HepG2 (cell line): ENCODE measurements at regions not wholly inside any gene's neighbourhood (a gene's known extent, or its start where the extent isn't known, plus 50 kb on each side); places are given as distances from the start of the nearest gene placed in this dataset.

Source experiments
- ATAC-seq: fragments of 200-7000 bp; cut with Tn5 transposase; 3 replicates; pipeline ENCODE4 v1.9.1; 2020; ENCODE audit warnings: mild to moderate bottlenecking, moderate library complexity
- BruUV-seq: library from RNA; stranded (reverse); fragments of 400-500 nt; replicated peaks from 2 replicates; lab custom pipeline; 2021; lab: Mats Ljungman, UMichigan
- CTCF ChIA-PET: fragments of 300-600 bp; formaldehyde crosslinking; extraction: SDS; loops from one replicate; lab custom pipeline; 2021; ENCODE audit warnings: low total read pairs, inconsistent platforms, low intra/inter-chr PET ratio; lab: Yijun Ruan, JAX
- POLR2A ChIA-PET: fragments of 350-600 bp; sonication (Branson Sonifier 250); formaldehyde crosslinking; loops from one replicate; lab custom pipeline; 2020; ENCODE audit warnings: antibody characterized with exemption, inconsistent platforms; lab: Yijun Ruan, JAX
- DNase-seq: peaks from one replicate; pipeline ENCODE4 v3.0.0-alpha.2; 2015; ENCODE audit warnings: low spot score
- FAIRE-seq: peaks from 3 replicates; lab custom pipeline; 2011; peaks lifted over from hg19 to GRCh38; lab: Jason Lieb, UNC
- H2AFZ ChIP-seq: one replicate; pipeline ENCODE4 v1.6.1; 2011; ENCODE audit warnings: low read length, inconsistent platforms
- H3K27ac ChIP-seq: fragments of 300-600 bp; 3 replicates; pipeline ENCODE4 v1.8.0; 2011; ENCODE audit warnings: mixed run types, mild to moderate bottlenecking, mixed read lengths, low read length, inconsistent platforms; ENCODE audit not compliant: insufficient read depth; ENCODE audit errors: extremely low read length
- H3K27me3 ChIP-seq, 2 experiments: fragments of 200-600 bp in 1 of 2; 2 replicates in 1 of 2; 3 replicates in 1 of 2; pipeline versions ENCODE4 v1.6.0 to v1.8.0; 2011; ENCODE audit warnings: low read length in 2 of 2, mild to moderate bottlenecking in 2 of 2, moderate library complexity in 2 of 2, inconsistent platforms in 1 of 2; ENCODE audit not compliant: insufficient read depth in 2 of 2, control insufficient read depth in 1 of 2
- H3K36me3 ChIP-seq, 2 experiments: fragments of 200-600 bp in 1 of 2; replicated peaks in 1 of 2; 2 replicates in 1 of 2; 3 replicates in 1 of 2; pipeline versions ENCODE4 v1.5.1 to v1.8.0; 2011; ENCODE audit warnings: low read length in 2 of 2, inconsistent platforms in 1 of 2; ENCODE audit not compliant: insufficient read depth in 2 of 2, control insufficient read depth in 1 of 2
- H3K4me1 ChIP-seq: 2 replicates; pipeline ENCODE4 v1.5.1; 2012; ENCODE audit warnings: low read length, inconsistent platforms; ENCODE audit not compliant: insufficient read depth
- H3K4me2 ChIP-seq: 2 replicates; pipeline ENCODE4 v1.6.0; 2011; ENCODE audit warnings: low read depth, low read length, inconsistent platforms
- H3K4me3 ChIP-seq, 3 experiments: fragments of 200-600 bp in 1 of 3; sonication (generic), shearing (Covaris generic) in 1 of 3; replicated peaks in 1 of 3; 2 replicates each; pipeline ENCODE4 v1.5.1; 2011 to 2016; ENCODE audit warnings: low read length in 3 of 3, inconsistent platforms in 2 of 3, low read depth in 2 of 3, mild to moderate bottlenecking in 2 of 3, control low read depth in 1 of 3, mixed read lengths in 1 of 3; ENCODE audit not compliant: insufficient read depth in 1 of 3
- H3K79me2 ChIP-seq: one replicate; pipeline ENCODE4 v1.6.1; 2011; ENCODE audit warnings: low read length, inconsistent platforms; ENCODE audit not compliant: insufficient read depth
- H3K9ac ChIP-seq: 2 replicates; pipeline ENCODE4 v1.6.0; 2011; ENCODE audit warnings: mild to moderate bottlenecking, low read depth, low read length, inconsistent platforms; ENCODE audit not compliant: insufficient read depth
- H3K9me3 ChIP-seq: 2 replicates; pipeline ENCODE4 v1.5.1; 2012; ENCODE audit warnings: mild to moderate bottlenecking, low read length
- H4K20me1 ChIP-seq: 2 replicates; pipeline ENCODE4 v1.6.0; 2011; ENCODE audit warnings: inconsistent platforms, mild to moderate bottlenecking, low read length, moderate library complexity; ENCODE audit not compliant: insufficient read depth
- CCAR2 ChIP-seq: fragments of 200-400 bp; formaldehyde crosslinking; optimal IDR thresholded peaks from 2 replicates; pipeline ENCODE3; 2018; ENCODE audit warnings: low read depth, mild to moderate bottlenecking, low read length, moderate library complexity
- FOSL1 ChIP-seq: sonication (generic); formaldehyde crosslinking; IDR thresholded peaks from 2 replicates; pipeline ENCODE4 v1.9.0; 2021; ENCODE audit warnings: missing genetic modification reagents, borderline replicate concordance
- GTF2F1 ChIP-seq: fragments of 150-350 bp; IDR thresholded peaks from 2 replicates; pipeline ENCODE4 v1.6.1; 2014; ENCODE audit warnings: low read length
- HNF4G ChIP-seq, 2 experiments: sonication (generic) in 1 of 2; formaldehyde crosslinking in 1 of 2; IDR thresholded peaks; 2 replicates each; pipeline versions ENCODE4 v1.4.0 to v1.6.1; 2011 to 2020; ENCODE audit warnings: borderline replicate concordance in 2 of 2, low read depth in 2 of 2, mild to moderate bottlenecking in 2 of 2, low read length in 1 of 2, missing genetic modification reagents in 1 of 2, moderate library complexity in 1 of 2
- PHF21A ChIP-seq: sonication (generic); formaldehyde crosslinking; IDR thresholded peaks from 2 replicates; pipeline ENCODE4 v1.5.0; 2020; ENCODE audit warnings: mild to moderate bottlenecking, missing genetic modification reagents
- SMAD9 ChIP-seq: sonication (generic); formaldehyde crosslinking; IDR thresholded peaks from 2 replicates; pipeline ENCODE4 v1.5.1; 2020; ENCODE audit warnings: mild to moderate bottlenecking, missing genetic modification reagents
- ZNF790 ChIP-seq: sonication (generic); formaldehyde crosslinking; IDR thresholded peaks from 2 replicates; pipeline ENCODE4 v1.8.0; 2022; ENCODE audit warnings: missing genetic modification reagents, mild to moderate bottlenecking, borderline replicate concordance
- ZNF83 ChIP-seq: sonication (generic); formaldehyde crosslinking; IDR thresholded peaks from 2 replicates; pipeline ENCODE4 v1.4.0; 2020; ENCODE audit warnings: missing genetic modification reagents, mild to moderate bottlenecking, borderline replicate concordance
- ZNF841 ChIP-seq: sonication (generic); formaldehyde crosslinking; IDR thresholded peaks from 2 replicates; pipeline ENCODE4 v1.8.1; 2023; ENCODE audit warnings: missing genetic modification reagents, borderline replicate concordance
- in situ Hi-C: cut with HindIII; loops from 2 replicates; pipeline ENCODE4 v1.10.0; 2017; ENCODE audit warnings: low pct_unique_long_range_greater_than_20kb; ENCODE audit not compliant: extremely low pct_ligation_motif_present
- intact Hi-C: fragments of 100-400 bp; cut with micrococcal nuclease; formaldehyde crosslinking; loops from one replicate; pipeline ENCODE4 v1.10.0; 2022; ENCODE audit not compliant: unreplicated experiment
- TF ChIP-seq, protein P1 (sequence below), 2 experiments: fragments of 450-650 bp in 1 of 2; sonication (generic) in 1 of 2; formaldehyde crosslinking in 1 of 2; IDR thresholded peaks; 2 replicates each; pipeline versions ENCODE4 v1.6.1 to v1.8.0; 2016 to 2022; ENCODE audit warnings: antibody characterized with exemption in 1 of 2, mild to moderate bottlenecking in 1 of 2, missing genetic modification reagents in 1 of 2

DNA sequence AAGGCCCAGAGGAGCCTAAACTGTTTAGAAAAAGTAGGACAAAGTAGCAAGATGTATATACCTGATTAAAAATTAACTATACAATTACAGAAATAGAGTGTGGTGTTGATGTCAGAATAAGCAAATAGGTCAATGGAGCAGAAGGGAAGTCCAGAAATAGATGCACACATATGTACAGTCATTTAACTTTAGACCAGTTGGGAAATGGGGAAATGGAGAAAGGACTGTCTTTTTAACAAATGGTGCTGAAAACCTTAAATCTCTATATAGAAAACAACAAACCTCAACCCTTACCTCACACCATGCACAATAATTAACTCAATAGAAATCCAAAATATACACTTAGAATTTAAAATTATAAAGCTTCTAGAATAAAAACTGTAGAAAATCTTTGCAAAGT is 72.2 kb downstream of the CH25H start:
- ATAC-seq, result no peak
- intact Hi-C loops, result no loop called here
- ChIA-PET CTCF (no interaction called here), POLR2A (no interaction called here)
- Histone ChIP-seq H4K20me1 (no peaks in the 10 kb centered on the region), H3K79me2 (no peaks in the 10 kb centered on the region), H3K27ac (no peak overlapping the region), H3K36me3 (no peaks in the 10 kb centered on the region), H3K9me3 (no peaks in the 10 kb centered on the region), H2AFZ (no peak overlapping the region), H3K4me1 (no peaks in the 10 kb centered on the region), H3K4me2 (no peak overlapping the region), H3K4me3 (no peak overlapping the region), H3K27me3 (no peaks in the 10 kb centered on the region), H3K9ac (no peak overlapping the region)
- no peak for FAIRE-seq
- no peak for DNase-seq
- no TSS peak for BruUV-seq
- TF ChIP-seq ZNF790 (CRISPR knock-in tag) (no peak), HNF4G (IDR thresholded peaks at IDR 0.05; ENCODE audit: borderline replicate concordance, low read depth, low read length) (no peak), HNF4G (CRISPR knock-in tag; IDR thresholded peaks at IDR 0.05; ENCODE audit: borderline replicate concordance, low read depth) (no peak), FOSL1 (no peak), PHF21A (CRISPR knock-in tag) (no peak), GTF2F1 (no peak), ZNF841 (no peak), CCAR2 (no peak), ZNF83 (CRISPR knock-in tag) (no peak), SMAD9 (CRISPR knock-in tag) (no peak)
- TF ChIP-seq, protein P1, sequence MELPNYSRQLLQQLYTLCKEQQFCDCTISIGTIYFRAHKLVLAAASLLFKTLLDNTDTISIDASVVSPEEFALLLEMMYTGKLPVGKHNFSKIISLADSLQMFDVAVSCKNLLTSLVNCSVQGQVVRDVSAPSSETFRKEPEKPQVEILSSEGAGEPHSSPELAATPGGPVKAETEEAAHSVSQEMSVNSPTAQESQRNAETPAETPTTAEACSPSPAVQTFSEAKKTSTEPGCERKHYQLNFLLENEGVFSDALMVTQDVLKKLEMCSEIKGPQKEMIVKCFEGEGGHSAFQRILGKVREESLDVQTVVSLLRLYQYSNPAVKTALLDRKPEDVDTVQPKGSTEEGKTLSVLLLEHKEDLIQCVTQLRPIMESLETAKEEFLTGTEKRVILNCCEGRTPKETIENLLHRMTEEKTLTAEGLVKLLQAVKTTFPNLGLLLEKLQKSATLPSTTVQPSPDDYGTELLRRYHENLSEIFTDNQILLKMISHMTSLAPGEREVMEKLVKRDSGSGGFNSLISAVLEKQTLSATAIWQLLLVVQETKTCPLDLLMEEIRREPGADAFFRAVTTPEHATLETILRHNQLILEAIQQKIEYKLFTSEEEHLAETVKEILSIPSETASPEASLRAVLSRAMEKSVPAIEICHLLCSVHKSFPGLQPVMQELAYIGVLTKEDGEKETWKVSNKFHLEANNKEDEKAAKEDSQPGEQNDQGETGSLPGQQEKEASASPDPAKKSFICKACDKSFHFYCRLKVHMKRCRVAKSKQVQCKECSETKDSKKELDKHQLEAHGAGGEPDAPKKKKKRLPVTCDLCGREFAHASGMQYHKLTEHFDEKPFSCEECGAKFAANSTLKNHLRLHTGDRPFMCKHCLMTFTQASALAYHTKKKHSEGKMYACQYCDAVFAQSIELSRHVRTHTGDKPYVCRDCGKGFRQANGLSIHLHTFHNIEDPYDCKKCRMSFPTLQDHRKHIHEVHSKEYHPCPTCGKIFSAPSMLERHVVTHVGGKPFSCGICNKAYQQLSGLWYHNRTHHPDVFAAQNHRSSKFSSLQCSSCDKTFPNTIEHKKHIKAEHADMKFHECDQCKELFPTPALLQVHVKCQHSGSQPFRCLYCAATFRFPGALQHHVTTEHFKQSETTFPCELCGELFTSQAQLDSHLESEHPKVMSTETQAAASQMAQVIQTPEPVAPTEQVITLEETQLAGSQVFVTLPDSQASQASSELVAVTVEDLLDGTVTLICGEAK (IDR thresholded peaks at IDR 0.05), result no peak
- TF ChIP-seq, protein P1 (CRISPR knock-in tag; IDR thresholded peaks at IDR 0.05), result no peak
- in situ Hi-C loops, result no loop called here
